Chondrocyte (in vitro differentiated cells): ENCODE measurements at regions not wholly inside any gene's neighbourhood (a gene's known extent, or its start where the extent isn't known, plus 50 kb on each side); places are given as distances from the start of the nearest gene placed in this dataset.
A peak's percentile ranks its signal among the peaks of the same experiment; 100 is the strongest.

Experiments used
- DNase-seq: peaks from one replicate; pipeline ENCODE4 v3.0.0; 2021; ENCODE audit warnings: mixed read lengths, low spot score
- H3K27ac Mint-ChIP-seq: one replicate; pipeline ENCODE4 v1.8.0; 2021; ENCODE audit warnings: mild to moderate bottlenecking, moderate library complexity, mixed read lengths; ENCODE audit not compliant: unreplicated experiment
- H3K27me3 Mint-ChIP-seq: 2 replicates; pipeline ENCODE4 v1.8.0; 2021; ENCODE audit warnings: low read depth, mixed read lengths
- H3K36me3 Mint-ChIP-seq: 2 replicates; pipeline ENCODE4 v1.8.0; 2021; ENCODE audit warnings: low read depth, mixed read lengths
- H3K4me1 Mint-ChIP-seq: 2 replicates; pipeline ENCODE4 v1.8.0; 2021; ENCODE audit warnings: low read depth, mild to moderate bottlenecking, mixed read lengths
- H3K4me3 Mint-ChIP-seq: one replicate; pipeline ENCODE4 v1.8.0; 2021; ENCODE audit warnings: mild to moderate bottlenecking, moderate library complexity, mixed read lengths; ENCODE audit not compliant: unreplicated experiment
- H3K9me3 Mint-ChIP-seq: 2 replicates; pipeline ENCODE4 v1.8.0; 2021; ENCODE audit warnings: low read depth, mixed read lengths
- CTCF ChIP-seq: fragments of 200-600 bp; sonication (generic); IDR thresholded peaks from 2 replicates; pipeline ENCODE4 v1.5.0; 2021; ENCODE audit warnings: antibody characterized with exemption, mild to moderate bottlenecking, moderate library complexity

GRCh38 chr1:178612261-178612660, 99.4 kb downstream of the TEX35 start:
- H3K27me3 Mint-ChIP-seq, result no peaks in the 10 kb centered on the region

GRCh38 chr1:178613271-178613945, 100.5 kb downstream of the TEX35 start:
- Mint-ChIP-seq H3K27ac (peak overlapping the region; percentile 43), H3K4me1 (peaks cover 40% of the 10 kb centered on the region), H3K4me3 (no peak overlapping the region), H3K36me3 (peaks cover 1% of the 10 kb centered on the region), H3K9me3 (peaks cover 6% of the 10 kb centered on the region), H3K27me3 (no peaks in the 10 kb centered on the region)
- no peak for TF ChIP-seq CTCF
- no peak for DNase-seq

More at GRCh38 chr1:178612261-178612660, 99.4 kb downstream of the TEX35 start:
- Mint-ChIP-seq H3K9me3 (peaks cover 6% of the 10 kb centered on the region), H3K4me3 (peak overlapping the region; percentile 10), H3K36me3 (peaks cover 1% of the 10 kb centered on the region), H3K4me1 (peaks cover 48% of the 10 kb centered on the region), H3K27ac (peak overlapping the region; percentile 90)
- DNase-seq, result no peak
- TF ChIP-seq CTCF, result no peak

- H3K4me3 Mint-ChIP-seq, result no peak overlapping the region
- DNase-seq, result no peak
- peaks cover 6% of the 10 kb centered on the region for H3K9me3 Mint-ChIP-seq
- peaks cover 1% of the 10 kb centered on the region for H3K36me3 Mint-ChIP-seq
- H3K4me1 Mint-ChIP-seq, result peaks cover 32% of the 10 kb centered on the region
- no peaks in the 10 kb centered on the region for H3K27me3 Mint-ChIP-seq
- no peak for TF ChIP-seq CTCF
- H3K27ac Mint-ChIP-seq, result no peak overlapping the region
These were observed 101.4 kb downstream of the TEX35 start for GRCh38 chr1:178614286-178614685.

- Mint-ChIP-seq H3K9me3 (peaks cover 10% of the 10 kb centered on the region), H3K27ac (no peak overlapping the region), H3K36me3 (no peaks in the 10 kb centered on the region), H3K27me3 (no peaks in the 10 kb centered on the region), H3K4me3 (no peak overlapping the region), H3K4me1 (no peaks in the 10 kb centered on the region)
- no peak for TF ChIP-seq CTCF
- no peak for DNase-seq
These were observed 105.8 kb upstream of the RALGPS2 start for GRCh38 chr1:178619042-178619927.

GRCh38 chr1:178620584-178621475, 104.2 kb upstream of the RALGPS2 start:
- no peak for DNase-seq
- Mint-ChIP-seq H3K36me3 (no peaks in the 10 kb centered on the region), H3K4me3 (no peak overlapping the region), H3K9me3 (peaks cover 10% of the 10 kb centered on the region), H3K27me3 (no peaks in the 10 kb centered on the region), H3K4me1 (no peaks in the 10 kb centered on the region), H3K27ac (no peak overlapping the region)
- no peak for TF ChIP-seq CTCF
